ENCODE measurements at regions not wholly inside any gene's neighbourhood (a gene's known extent, or its start where the extent isn't known, plus 50 kb on each side); places are given as distances from the start of the nearest gene placed in this dataset.

- TF ChIP-seq CTCF (conservative IDR thresholded peaks at IDR 0.05) (no peak), ZFX (IDR thresholded peaks at IDR 0.05) (no peak)
Observed at GRCh38 chr5:12294151-12294550, 389.9 kb upstream of the CTNND2 start.
